H1 (cell line): ENCODE measurements at regions not wholly inside any gene's neighbourhood (a gene's known extent, or its start where the extent isn't known, plus 50 kb on each side); places are given as distances from the start of the nearest gene placed in this dataset.

ENCODE experiments used
- CTCF ChIA-PET: fragments of 300-600 bp; sonication (Branson Sonifier 250); formaldehyde crosslinking; loops from one replicate; lab custom pipeline; 2021; ENCODE audit not compliant: partially characterized antibody; lab: Charles Lee
- POLR2A ChIA-PET: fragments of 300-600 bp; sonication (Branson Sonifier 250); formaldehyde crosslinking; loops from one replicate; lab custom pipeline; 2021; ENCODE audit warnings: inconsistent platforms; ENCODE audit not compliant: partially characterized antibody; lab: Charles Lee
- DNase-seq, 2 experiments: peaks; one replicate each; pipeline versions ENCODE4 v3.0.0 to v3.0.0-alpha.2; 2010 to 2022; ENCODE audit warnings: low spot score in 2 of 2, low read depth in 1 of 2, mixed read lengths in 1 of 2
- FAIRE-seq: peaks from 2 replicates; lab custom pipeline; 2011; peaks lifted over from hg19 to GRCh38; lab: Jason Lieb, UNC
- H2AFZ ChIP-seq: 2 replicates; pipeline ENCODE4 v1.8.1; 2012; ENCODE audit warnings: low read length, inconsistent platforms
- H2AK5ac ChIP-seq: 2 replicates; pipeline ENCODE4 v1.6.1; 2013; ENCODE audit warnings: low read depth, low read length
- H2BK120ac ChIP-seq: replicated peaks from 2 replicates; pipeline ENCODE3; 2013; ENCODE audit warnings: low read depth, low read length, inconsistent platforms
- H2BK12ac ChIP-seq: 2 replicates; pipeline ENCODE4 v1.6.1; 2013; ENCODE audit warnings: low read depth, low read length
- H2BK15ac ChIP-seq: 2 replicates; pipeline ENCODE4 v1.6.1; 2013; ENCODE audit warnings: low read length
- H2BK20ac ChIP-seq: 2 replicates; pipeline ENCODE4 v1.6.1; 2013; ENCODE audit warnings: low read length
- H2BK5ac ChIP-seq: 2 replicates; pipeline ENCODE4 v1.6.1; 2013; ENCODE audit warnings: low read depth, low read length
- H3K14ac ChIP-seq: 2 replicates; pipeline ENCODE4 v1.6.1; 2013; ENCODE audit warnings: inconsistent platforms; ENCODE audit not compliant: insufficient read length
- H3K18ac ChIP-seq: 2 replicates; pipeline ENCODE4 v1.6.1; 2013; ENCODE audit warnings: low read length; ENCODE audit errors: extremely low read depth
- H3K23ac ChIP-seq: 2 replicates; pipeline ENCODE4 v1.6.1; 2013; ENCODE audit warnings: inconsistent platforms; ENCODE audit not compliant: insufficient read length
- H3K23me2 ChIP-seq: 2 replicates; pipeline ENCODE4 v1.6.1; 2013; ENCODE audit warnings: low read depth, low read length
- H3K27ac ChIP-seq: 2 replicates; pipeline ENCODE4 v1.6.1; 2011; ENCODE audit warnings: low read depth, low read length, inconsistent platforms
- H3K27me3 ChIP-seq, 4 experiments: replicated peaks in 1 of 4; 1 replicate in 1 of 4; 2 replicates in 3 of 4; pipeline versions ENCODE4 v1.6.1 to v1.8.1; 2011 to 2013; ENCODE audit warnings: low read length in 3 of 4, mild to moderate bottlenecking in 3 of 4, inconsistent platforms in 2 of 4, mixed read lengths in 2 of 4, moderate library complexity in 1 of 4; ENCODE audit not compliant: control insufficient read depth in 3 of 4, insufficient read depth in 3 of 4; ENCODE audit errors: extremely low read depth in 1 of 4
- H3K36me3 ChIP-seq, 4 experiments: 2 replicates each; pipeline versions ENCODE4 v1.6.1 to v1.8.1; 2011 to 2013; ENCODE audit warnings: mild to moderate bottlenecking in 4 of 4, low read length in 3 of 4, moderate library complexity in 2 of 4, control low read depth in 1 of 4, inconsistent platforms in 1 of 4; ENCODE audit not compliant: insufficient read depth in 4 of 4, control insufficient read depth in 2 of 4
- H3K4ac ChIP-seq: replicated peaks from 2 replicates; pipeline ENCODE3; 2013; ENCODE audit warnings: low read length, low read depth, mixed read lengths, inconsistent platforms; ENCODE audit not compliant: insufficient read length
- H3K4me1 ChIP-seq, 4 experiments: replicated peaks in 1 of 4; 1 replicate in 1 of 4; 2 replicates in 3 of 4; pipeline versions ENCODE4 v1.6.1 to v1.8.1; 2011 to 2013; ENCODE audit warnings: low read length in 3 of 4, inconsistent platforms in 2 of 4, mixed read lengths in 1 of 4; ENCODE audit not compliant: insufficient read depth in 4 of 4, control insufficient read depth in 3 of 4
- H3K4me2 ChIP-seq, 2 experiments: 2 replicates each; pipeline versions ENCODE4 v1.6.1 to v1.8.1; 2011 to 2013; ENCODE audit warnings: low read depth in 2 of 2, low read length in 2 of 2, control low read depth in 1 of 2, inconsistent platforms in 1 of 2, mild to moderate bottlenecking in 1 of 2; ENCODE audit not compliant: insufficient read depth in 1 of 2
- H3K4me3 ChIP-seq, 4 experiments: fragments of 200-600, 300-600 bp in 1 of 4; sonication (generic), shearing (Covaris generic), sonication (Bioruptor Twin) in 1 of 4; 2 replicates each; pipeline versions ENCODE4 v1.5.1 to v1.8.1; 2011 to 2016; ENCODE audit warnings: low read length in 4 of 4, low read depth in 3 of 4, control low read depth in 2 of 4, inconsistent platforms in 2 of 4, mild to moderate bottlenecking in 2 of 4, mixed read lengths in 1 of 4, moderate library complexity in 1 of 4; ENCODE audit not compliant: insufficient read depth in 2 of 4; ENCODE audit errors: extremely low read depth in 1 of 4
- H3K56ac ChIP-seq: replicated peaks from 2 replicates; pipeline ENCODE3; 2013; ENCODE audit warnings: low read depth, mild to moderate bottlenecking, mixed read lengths, low read length, inconsistent platforms; ENCODE audit not compliant: insufficient read length
- H3K79me1 ChIP-seq: 2 replicates; pipeline ENCODE4 v1.6.1; 2013; ENCODE audit warnings: low read depth, low read length, control low read depth
- H3K79me2 ChIP-seq, 2 experiments: 2 replicates each; pipeline versions ENCODE4 v1.6.1 to v1.8.1; 2012 to 2013; ENCODE audit warnings: low read length in 2 of 2, mild to moderate bottlenecking in 2 of 2, inconsistent platforms in 1 of 2; ENCODE audit not compliant: insufficient read depth in 2 of 2, control insufficient read depth in 1 of 2
- H3K9ac ChIP-seq, 4 experiments: replicated peaks in 1 of 4; 1 replicate in 1 of 4; 2 replicates in 3 of 4; pipeline versions ENCODE4 v1.6.1 to v1.8.1; 2011 to 2013; ENCODE audit warnings: low read depth in 3 of 4, low read length in 3 of 4, control low read depth in 2 of 4, mild to moderate bottlenecking in 2 of 4, moderate library complexity in 2 of 4, inconsistent platforms in 1 of 4; ENCODE audit errors: extremely low read depth in 1 of 4
- H3K9me3 ChIP-seq, 2 experiments: 2 replicates each; pipeline versions ENCODE4 v1.6.1 to v1.8.1; 2012 to 2013; ENCODE audit warnings: mild to moderate bottlenecking in 2 of 2, moderate library complexity in 2 of 2, control low read depth in 1 of 2, inconsistent platforms in 1 of 2, low read depth in 1 of 2, low read length in 1 of 2, mixed read lengths in 1 of 2; ENCODE audit not compliant: insufficient read depth in 2 of 2
- H4K20me1 ChIP-seq, 2 experiments: replicated peaks in 1 of 2; 2 replicates each; pipeline versions ENCODE3 to v1.8.1; 2011 to 2013; ENCODE audit warnings: inconsistent platforms in 2 of 2, low read length in 2 of 2, mild to moderate bottlenecking in 1 of 2; ENCODE audit not compliant: insufficient read depth in 2 of 2, control insufficient read depth in 1 of 2
- H4K5ac ChIP-seq: 2 replicates; pipeline ENCODE4 v1.6.1; 2013; ENCODE audit warnings: low read length, low read depth, mixed read lengths, inconsistent platforms; ENCODE audit not compliant: insufficient read length
- H4K8ac ChIP-seq: 2 replicates; pipeline ENCODE4 v1.8.0; 2013; ENCODE audit warnings: mild to moderate bottlenecking, moderate library complexity, low read length, inconsistent platforms; ENCODE audit not compliant: insufficient read depth; ENCODE audit errors: extremely low read depth
- H4K91ac ChIP-seq: replicated peaks from 2 replicates; pipeline ENCODE3; 2013; ENCODE audit warnings: low read length, mixed read lengths, inconsistent platforms; ENCODE audit not compliant: insufficient read length
- CBX8 ChIP-seq: fragments of 300-800, 300-1000 bp; sonication (generic); IDR thresholded peaks from 2 replicates; pipeline ENCODE4 v1.7.1; 2016; ENCODE audit warnings: low read depth, low read length, borderline replicate concordance
- CHD1 ChIP-seq: IDR thresholded peaks from 2 replicates; pipeline ENCODE4 v1.6.1; 2012; ENCODE audit warnings: low read depth, low read length, improper control_type of control experiment
- CHD2 ChIP-seq: IDR thresholded peaks from 2 replicates; pipeline ENCODE4 v1.6.1; 2012; ENCODE audit warnings: low read length, improper control_type of control experiment
- EZH2 ChIP-seq: fragments of 200-600 bp; sonication (generic); IDR thresholded peaks from 2 replicates; pipeline ENCODE4 v1.7.1; 2012; ENCODE audit warnings: low read depth, mild to moderate bottlenecking, moderate library complexity, low read length, inconsistent platforms; ENCODE audit not compliant: severe bottlenecking
- HDAC2 ChIP-seq, 2 experiments: fragments of 300-600 bp in 1 of 2; sonication (generic) in 1 of 2; IDR thresholded peaks; 2 replicates each; pipeline ENCODE4 v1.6.1; 2011 to 2012; ENCODE audit warnings: low read depth in 2 of 2, low read length in 2 of 2, mild to moderate bottlenecking in 2 of 2, moderate library complexity in 2 of 2, borderline replicate concordance in 1 of 2, inconsistent platforms in 1 of 2
- KDM5A ChIP-seq: fragments of 200-600 bp; IDR thresholded peaks from 2 replicates; pipeline ENCODE4 v1.7.1; 2012; ENCODE audit warnings: mild to moderate bottlenecking, low read length, inconsistent platforms, mixed read lengths
- NANOG ChIP-seq: IDR thresholded peaks from 2 replicates; pipeline ENCODE4 v1.6.1; 2011; ENCODE audit warnings: low read length, low read depth, mild to moderate bottlenecking, inconsistent platforms; ENCODE audit not compliant: insufficient read depth, poor library complexity, severe bottlenecking
- NRF1 ChIP-seq: IDR thresholded peaks from 2 replicates; pipeline ENCODE4 v1.6.1; 2011; ENCODE audit warnings: mild to moderate bottlenecking, low read depth, low read length, improper control_type of control experiment
- PHF8 ChIP-seq: fragments of 200-600 bp; sonication (generic); conservative IDR thresholded peaks from 2 replicates; pipeline ENCODE4 v1.7.1; 2012; ENCODE audit warnings: low read depth, mild to moderate bottlenecking, inconsistent platforms, low read length, moderate library complexity
- RFX5 ChIP-seq: IDR thresholded peaks from 2 replicates; pipeline ENCODE4 v1.6.1; 2011; ENCODE audit warnings: low read depth, low read length, improper control_type of control experiment, borderline replicate concordance
- SP1 ChIP-seq: IDR thresholded peaks from 2 replicates; pipeline ENCODE4 v1.6.1; 2011; ENCODE audit warnings: low read depth, low read length
- SP2 ChIP-seq: IDR thresholded peaks from 2 replicates; pipeline ENCODE4 v1.6.1; 2012; ENCODE audit warnings: mild to moderate bottlenecking, low read length, inconsistent platforms
- WGBS, 2 experiments: shearing (Covaris generic) in 1 of 2; methylation state at CpG; one replicate each; pipeline versions ENCODE4 v1.1.6 to v1.1.7; 2013 to 2015; ENCODE audit warnings: low lambda C conversion rate in 2 of 2, mixed read lengths in 2 of 2, inconsistent platforms in 1 of 2, low coverage in 1 of 2, missing lambda C conversion rate in 1 of 2; ENCODE audit not compliant: insufficient replicate concordance in 2 of 2, insufficient coverage in 1 of 2, insufficient read length in 1 of 2; ENCODE audit errors: extremely low coverage in 1 of 2, missing lambda C conversion rate in 1 of 2; 5-methylcytosine and 5-hydroxymethylcytosine counted together

- CTCF ChIA-PET = no interaction called here
- no peaks in the 10 kb centered on the region for H3K79me1 ChIP-seq
- no peak overlapping the region for H3K9ac ChIP-seq
- no peak overlapping the region for H2AK5ac ChIP-seq
- no peak for DNase-seq
- no peak overlapping the region for H2BK5ac ChIP-seq
- no peak overlapping the region for H3K4me2 ChIP-seq
- H2BK120ac ChIP-seq = no peak overlapping the region
- H4K20me1 ChIP-seq = no peaks in the 10 kb centered on the region
- no peaks in the 10 kb centered on the region for H3K23me2 ChIP-seq
- no peak overlapping the region for H2BK12ac ChIP-seq
- peaks cover 0 to 4% (median 0%) of the 10 kb centered on the region in 4 experiments; a peak in 1 of 7 replicates for H3K4me1 ChIP-seq
- no peak overlapping the region for H3K56ac ChIP-seq
- no peaks in the 10 kb centered on the region for H3K36me3 ChIP-seq
- H4K5ac ChIP-seq = no peak overlapping the region
- no peak overlapping the region for H3K4ac ChIP-seq
- no peak for FAIRE-seq
- no peak overlapping the region for H3K27ac ChIP-seq
- no peak overlapping the region for H2AFZ ChIP-seq
- H3K14ac ChIP-seq = no peak overlapping the region
- H3K9me3 ChIP-seq = no peaks in the 10 kb centered on the region
- no peak overlapping the region for H3K18ac ChIP-seq
- no peak overlapping the region for H4K8ac ChIP-seq
- no peak overlapping the region for H4K91ac ChIP-seq
- no peaks in the 10 kb centered on the region for H3K79me2 ChIP-seq
- H3K27me3 ChIP-seq = no peaks in the 10 kb centered on the region
- no peak overlapping the region for H2BK15ac ChIP-seq
- no peak overlapping the region for H3K23ac ChIP-seq
- POLR2A ChIA-PET = no interaction called here
- WGBS, 2 experiments = 97% methylated on average over 2 of the region's 2 CpGs; no CpG with 5 or more reads in 1 of the 2 experiments
- H3K4me3 ChIP-seq = no peak overlapping the region
- H2BK20ac ChIP-seq = no peak overlapping the region
- TF ChIP-seq KDM5A (no peak), CHD2 (no peak), SP1 (no peak), CHD1 (no peak), HDAC2 (IDR thresholded peaks at IDR 0.05; ENCODE audit: borderline replicate concordance in 1 of 2, low read depth in 2 of 2, low read length in 2 of 2) (no peak), CBX8 (no peak), SP2 (no peak), PHF8 (no peak), EZH2 (no peak), NANOG (no peak), NRF1 (no peak), RFX5 (no peak)
These were observed 1086.6 kb downstream of the UQCRFS1 start for GRCh38 chr19:28126135-28126898.
